BJ (cell line): ENCODE measurements at regions not wholly inside any gene's neighbourhood (a gene's known extent, or its start where the extent isn't known, plus 50 kb on each side); places are given as distances from the start of the nearest gene placed in this dataset.

Experiments
- CTCF ChIA-PET: fragments of 350-600 bp; formaldehyde crosslinking; extraction: SDS; loops from one replicate; lab custom pipeline; 2021; ENCODE audit warnings: antibody characterized with exemption, inconsistent platforms; lab: Yijun Ruan, JAX
- POLR2A ChIA-PET: fragments of 300-600 bp; sonication (Branson Sonifier 250); formaldehyde crosslinking; extraction: SDS; loops from one replicate; lab custom pipeline; 2021; ENCODE audit warnings: antibody characterized with exemption; lab: Charles Lee
- DNase-seq: peaks from one replicate; pipeline ENCODE4 v3.0.0-alpha.2; 2011; ENCODE audit warnings: low read depth
- H3K27me3 ChIP-seq: 2 replicates; pipeline ENCODE4 v1.6.0; 2011; ENCODE audit warnings: low read length; ENCODE audit not compliant: control insufficient read depth, insufficient read depth
- H3K36me3 ChIP-seq: 2 replicates; pipeline ENCODE4 v1.5.1; 2011; ENCODE audit warnings: low read length; ENCODE audit not compliant: control insufficient read depth, insufficient read depth
- H3K4me3 ChIP-seq: 2 replicates; pipeline ENCODE4 v1.5.1; 2011; ENCODE audit warnings: low read depth, mild to moderate bottlenecking, control low read depth, low read length
- TF ChIP-seq, protein P1 (sequence below): IDR thresholded peaks from 2 replicates; pipeline ENCODE4 v1.5.1; 2011; ENCODE audit warnings: low read depth, mild to moderate bottlenecking, control low read depth, inconsistent platforms, low read length, moderate library complexity; ENCODE audit not compliant: insufficient read depth

DNA sequence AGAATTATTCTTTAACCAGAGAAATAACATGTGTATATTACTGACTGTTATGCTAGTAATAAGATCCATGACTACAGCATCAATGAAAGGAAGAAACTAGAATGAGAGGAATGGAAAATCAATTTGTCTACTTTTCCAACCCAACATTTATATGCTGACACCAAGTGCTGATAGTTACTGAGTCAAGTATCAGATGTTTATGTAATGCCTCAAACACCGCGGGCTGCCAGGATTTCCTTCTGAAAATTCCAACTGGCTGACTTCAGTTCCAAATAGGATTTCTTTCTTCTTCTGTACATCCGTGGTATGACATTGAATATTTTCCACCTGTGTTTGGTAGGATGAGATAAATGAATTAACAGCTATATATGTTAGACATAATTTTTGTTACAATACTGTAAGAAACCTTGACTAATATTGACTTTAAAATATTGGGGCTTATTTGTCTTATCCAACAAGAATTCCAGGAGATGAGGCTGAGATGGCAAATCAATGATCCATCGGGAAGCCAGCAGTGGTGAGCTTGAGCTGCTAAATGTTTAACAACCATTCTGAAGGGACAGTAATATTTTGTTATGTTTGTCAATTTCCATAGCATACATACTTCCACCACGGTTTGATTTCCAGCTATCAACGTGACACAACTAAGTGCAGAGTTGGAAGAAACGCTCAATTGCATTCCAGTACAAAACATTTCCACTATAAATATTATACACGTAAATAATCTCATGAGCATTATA is 435.2 kb upstream of the AUTS2 start:
- POLR2A ChIA-PET: no interaction called here
- TF ChIP-seq, protein P1, sequence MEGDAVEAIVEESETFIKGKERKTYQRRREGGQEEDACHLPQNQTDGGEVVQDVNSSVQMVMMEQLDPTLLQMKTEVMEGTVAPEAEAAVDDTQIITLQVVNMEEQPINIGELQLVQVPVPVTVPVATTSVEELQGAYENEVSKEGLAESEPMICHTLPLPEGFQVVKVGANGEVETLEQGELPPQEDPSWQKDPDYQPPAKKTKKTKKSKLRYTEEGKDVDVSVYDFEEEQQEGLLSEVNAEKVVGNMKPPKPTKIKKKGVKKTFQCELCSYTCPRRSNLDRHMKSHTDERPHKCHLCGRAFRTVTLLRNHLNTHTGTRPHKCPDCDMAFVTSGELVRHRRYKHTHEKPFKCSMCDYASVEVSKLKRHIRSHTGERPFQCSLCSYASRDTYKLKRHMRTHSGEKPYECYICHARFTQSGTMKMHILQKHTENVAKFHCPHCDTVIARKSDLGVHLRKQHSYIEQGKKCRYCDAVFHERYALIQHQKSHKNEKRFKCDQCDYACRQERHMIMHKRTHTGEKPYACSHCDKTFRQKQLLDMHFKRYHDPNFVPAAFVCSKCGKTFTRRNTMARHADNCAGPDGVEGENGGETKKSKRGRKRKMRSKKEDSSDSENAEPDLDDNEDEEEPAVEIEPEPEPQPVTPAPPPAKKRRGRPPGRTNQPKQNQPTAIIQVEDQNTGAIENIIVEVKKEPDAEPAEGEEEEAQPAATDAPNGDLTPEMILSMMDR: no peak
- CTCF ChIA-PET: no interaction called here
- Histone ChIP-seq H3K36me3 (no peaks in the 10 kb centered on the region), H3K27me3 (no peaks in the 10 kb centered on the region), H3K4me3 (no peak overlapping the region)
- DNase-seq: no peak

GRCh38 chr7:69166979-69167516 is 431.2 kb upstream of the AUTS2 start:
- ChIA-PET CTCF (no interaction called here), POLR2A (no interaction called here)
- DNase-seq: no peak
- Histone ChIP-seq H3K36me3 (no peaks in the 10 kb centered on the region), H3K27me3 (no peaks in the 10 kb centered on the region), H3K4me3 (no peak overlapping the region)
- TF ChIP-seq, protein P1: no peak

- TF ChIP-seq, protein P1: no peak
- CTCF ChIA-PET: no interaction called here
- POLR2A ChIA-PET: no interaction called here
- Histone ChIP-seq H3K4me3 (no peak overlapping the region), H3K36me3 (no peaks in the 10 kb centered on the region), H3K27me3 (no peaks in the 10 kb centered on the region)
- DNase-seq: no peak
Measured at GRCh38 chr7:69169386-69169785, 428.9 kb upstream of the AUTS2 start.

GRCh38 chr7:69172357-69173077 is 425.8 kb upstream of the AUTS2 start:
- TF ChIP-seq, protein P1: no peak
- CTCF ChIA-PET: no interaction called here
- H3K27me3 ChIP-seq: no peaks in the 10 kb centered on the region

DNA sequence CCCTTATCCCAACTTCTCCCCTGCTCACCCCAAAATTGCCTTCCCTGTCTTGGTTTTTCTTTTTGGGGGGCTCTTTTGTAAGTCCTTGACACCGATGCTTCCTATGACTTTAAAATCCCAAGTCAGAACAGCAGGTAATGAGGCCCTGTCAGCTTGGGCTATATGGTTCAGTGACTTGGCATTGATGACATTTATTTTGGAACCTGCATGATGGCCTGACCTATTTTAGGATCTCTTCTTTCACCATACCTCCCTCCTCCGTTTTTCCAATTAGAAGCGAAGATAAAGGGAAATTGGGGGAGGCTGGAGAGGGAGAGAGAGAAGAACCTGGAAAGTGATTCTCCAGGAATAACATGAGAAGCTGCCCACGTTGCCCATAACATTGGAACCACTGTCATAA is 424.9 kb upstream of the AUTS2 start:
- CTCF ChIA-PET: no interaction called here
- Histone ChIP-seq H3K27me3 (no peaks in the 10 kb centered on the region), H3K36me3 (no peaks in the 10 kb centered on the region), H3K4me3 (no peak overlapping the region)
- no peak for DNase-seq
- POLR2A ChIA-PET: no interaction called here
- TF ChIP-seq, protein P1: no peak

More at GRCh38 chr7:69172357-69173077, 425.8 kb upstream of the AUTS2 start:
- POLR2A ChIA-PET: no interaction called here
- H3K36me3 ChIP-seq: no peaks in the 10 kb centered on the region
- no peak overlapping the region for H3K4me3 ChIP-seq
- no peak for DNase-seq
